Testis (tissue), 2 donors: ENCODE measurements at regions not wholly inside any gene's neighbourhood (a gene's known extent, or its start where the extent isn't known, plus 50 kb on each side); places are given as distances from the start of the nearest gene placed in this dataset.
"Not testable (repeated sequence)": the region's sequence is repeated elsewhere in the genome, so short reads cannot be mapped to it uniquely, and the experiment has no call there.

ENCODE experiments used
- DNase-seq: peaks from one replicate; pipeline ENCODE4 v3.0.0-alpha.2; 2019
- H3K27ac ChIP-seq, 2 donors: fragments of 200-600 bp; sonication (generic); one replicate each; pipeline ENCODE4 v1.5.1; 2019
- H3K27me3 ChIP-seq: fragments of 200-600 bp; sonication (generic); one replicate; pipeline ENCODE4 v1.5.1; 2019
- H3K36me3 ChIP-seq: fragments of 200-600 bp; sonication (generic); one replicate; pipeline ENCODE4 v1.5.1; 2017; ENCODE audit warnings: low read depth; ENCODE audit errors: missing control alignments
- H3K4me1 ChIP-seq: fragments of 200-600 bp; sonication (generic); one replicate; pipeline ENCODE4 v1.5.1; 2019
- H3K4me3 ChIP-seq, 2 donors: fragments of 200-600 bp; sonication (generic); one replicate each; pipeline ENCODE4 v1.5.1; 2017 to 2019
- H3K9me3 ChIP-seq: fragments of 200-600 bp; sonication (generic); one replicate; pipeline ENCODE4 v1.5.1; 2017
- POLR2A ChIP-seq: fragments of 450-650 bp; IDR thresholded peaks from one replicate; pipeline ENCODE4 v1.6.1; 2017; ENCODE audit warnings: antibody characterized with exemption, mild to moderate bottlenecking, moderate library complexity
- WGBS, 2 donors: methylation state at CpG; one replicate each; pipeline ENCODE4 v1.1.5; 2018; 5-methylcytosine and 5-hydroxymethylcytosine counted together
- intact Hi-C: fragments of 100-400 bp; cut with DNase I; formaldehyde crosslinking; loops from one replicate; pipeline ENCODE4 v1.15.1; 2023; ENCODE audit warnings: low total_unique reads
- TF ChIP-seq, protein P1 (sequence below), 3 experiments: fragments of 450-650 bp in 2 of 3; fragments of 200-600 bp in 1 of 3; sonication (generic) in 1 of 3; IDR thresholded peaks; one replicate each; pipeline ENCODE4 v1.5.1; 2016 to 2019; ENCODE audit warnings: antibody characterized with exemption in 3 of 3, mild to moderate bottlenecking in 2 of 3, moderate library complexity in 1 of 3

GRCh38 chr15:77886805-77887448, 190.6 kb downstream of the TBC1D2B start:
- H3K27ac ChIP-seq, result no peak overlapping the region
- no peak for DNase-seq
- TF ChIP-seq POLR2A, result no peak
- TF ChIP-seq, protein P1, sequence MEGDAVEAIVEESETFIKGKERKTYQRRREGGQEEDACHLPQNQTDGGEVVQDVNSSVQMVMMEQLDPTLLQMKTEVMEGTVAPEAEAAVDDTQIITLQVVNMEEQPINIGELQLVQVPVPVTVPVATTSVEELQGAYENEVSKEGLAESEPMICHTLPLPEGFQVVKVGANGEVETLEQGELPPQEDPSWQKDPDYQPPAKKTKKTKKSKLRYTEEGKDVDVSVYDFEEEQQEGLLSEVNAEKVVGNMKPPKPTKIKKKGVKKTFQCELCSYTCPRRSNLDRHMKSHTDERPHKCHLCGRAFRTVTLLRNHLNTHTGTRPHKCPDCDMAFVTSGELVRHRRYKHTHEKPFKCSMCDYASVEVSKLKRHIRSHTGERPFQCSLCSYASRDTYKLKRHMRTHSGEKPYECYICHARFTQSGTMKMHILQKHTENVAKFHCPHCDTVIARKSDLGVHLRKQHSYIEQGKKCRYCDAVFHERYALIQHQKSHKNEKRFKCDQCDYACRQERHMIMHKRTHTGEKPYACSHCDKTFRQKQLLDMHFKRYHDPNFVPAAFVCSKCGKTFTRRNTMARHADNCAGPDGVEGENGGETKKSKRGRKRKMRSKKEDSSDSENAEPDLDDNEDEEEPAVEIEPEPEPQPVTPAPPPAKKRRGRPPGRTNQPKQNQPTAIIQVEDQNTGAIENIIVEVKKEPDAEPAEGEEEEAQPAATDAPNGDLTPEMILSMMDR (IDR thresholded peaks at IDR 0.05), result no peak
- intact Hi-C loops, result no loop called here
- H3K9me3 ChIP-seq, result no peaks in the 10 kb centered on the region
- no peaks in the 10 kb centered on the region for H3K4me1 ChIP-seq
- no peak overlapping the region for H3K4me3 ChIP-seq
- WGBS, 2 donors, result 88 to 94% methylated on average over 8 to 11 of the region's 11 CpGs
- H3K27me3 ChIP-seq, result no peaks in the 10 kb centered on the region
- no peaks in the 10 kb centered on the region for H3K36me3 ChIP-seq

DNA sequence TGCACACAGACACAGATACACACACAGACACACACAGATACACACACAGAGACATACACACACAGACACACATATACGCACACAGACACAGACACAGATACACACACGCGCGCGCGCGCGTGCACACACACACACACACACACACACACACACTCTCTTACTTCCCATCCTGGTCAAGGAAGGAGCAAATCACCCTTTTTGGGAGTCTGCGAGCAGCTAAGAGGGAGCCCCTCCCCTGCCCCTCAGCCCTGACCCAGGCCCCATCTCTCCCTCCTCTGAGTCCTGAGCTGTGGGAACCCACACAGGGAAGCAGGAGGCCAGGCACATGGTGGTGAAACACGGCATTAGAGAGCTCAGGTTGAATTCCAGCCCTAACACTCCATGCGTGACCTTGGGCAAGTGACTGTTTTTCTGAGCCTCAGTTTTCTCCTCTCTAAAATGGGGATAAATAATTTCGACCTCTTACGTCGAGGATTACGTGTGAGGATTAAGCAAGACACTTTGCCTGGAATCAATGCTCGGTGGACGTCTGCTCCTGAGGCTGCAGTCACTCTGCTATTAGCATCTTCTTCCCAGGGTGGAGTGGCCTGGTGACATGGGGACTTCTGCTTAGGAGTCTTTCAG, 191.5 kb downstream of the TBC1D2B start:
- DNase-seq, H3K27ac ChIP-seq, H3K9me3 ChIP-seq, H3K27me3 ChIP-seq, H3K4me1 ChIP-seq, H3K36me3 ChIP-seq, H3K4me3 ChIP-seq, intact Hi-C loops: not testable (repeated sequence)
- WGBS, 2 donors, result 93 to 94% methylated on average over 17 of the region's 17 CpGs

- H3K4me1 ChIP-seq, DNase-seq, H3K9me3 ChIP-seq, H3K27me3 ChIP-seq, H3K27ac ChIP-seq, H3K36me3 ChIP-seq, H3K4me3 ChIP-seq, intact Hi-C loops: not testable (repeated sequence)
- WGBS, 2 donors, result no CpG with 5 or more reads among the region's 9 CpGs
These were observed 194.5 kb downstream of the TBC1D2B start for GRCh38 chr15:77883012-77883411.

DNA sequence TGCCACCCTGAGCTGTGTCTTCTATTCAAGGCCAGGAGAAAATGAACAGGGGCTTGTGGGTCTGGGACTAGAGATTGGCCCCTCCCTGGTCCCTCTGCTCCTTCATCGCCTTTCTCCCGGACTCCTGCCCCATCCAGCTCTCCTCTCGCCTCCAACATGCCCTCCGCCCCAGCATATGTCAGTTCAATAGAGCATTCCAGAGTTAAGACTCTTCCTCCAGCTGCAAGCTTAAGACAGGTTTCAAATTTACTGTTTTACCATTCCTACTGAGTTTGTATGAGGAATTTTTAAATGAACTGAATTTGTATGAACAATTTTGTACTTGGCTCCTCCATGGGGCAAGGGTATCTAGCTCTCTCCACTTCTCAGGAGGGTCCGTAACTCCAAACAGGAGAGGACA, 195.6 kb downstream of the TBC1D2B start:
- WGBS, 2 donors, result 88 to 90% methylated on average over 5 of the region's 5 CpGs
- no peaks in the 10 kb centered on the region for H3K9me3 ChIP-seq
- intact Hi-C loops, result no loop called here
- no peaks in the 10 kb centered on the region for H3K4me1 ChIP-seq
- H3K27me3 ChIP-seq, result no peaks in the 10 kb centered on the region
- no peaks in the 10 kb centered on the region for H3K36me3 ChIP-seq
- no peak for DNase-seq
- H3K27ac ChIP-seq, result no peak overlapping the region
- no peak overlapping the region for H3K4me3 ChIP-seq
- TF ChIP-seq, protein P1 (IDR thresholded peaks at IDR 0.05), result no peak
- TF ChIP-seq POLR2A, result no peak

DNA sequence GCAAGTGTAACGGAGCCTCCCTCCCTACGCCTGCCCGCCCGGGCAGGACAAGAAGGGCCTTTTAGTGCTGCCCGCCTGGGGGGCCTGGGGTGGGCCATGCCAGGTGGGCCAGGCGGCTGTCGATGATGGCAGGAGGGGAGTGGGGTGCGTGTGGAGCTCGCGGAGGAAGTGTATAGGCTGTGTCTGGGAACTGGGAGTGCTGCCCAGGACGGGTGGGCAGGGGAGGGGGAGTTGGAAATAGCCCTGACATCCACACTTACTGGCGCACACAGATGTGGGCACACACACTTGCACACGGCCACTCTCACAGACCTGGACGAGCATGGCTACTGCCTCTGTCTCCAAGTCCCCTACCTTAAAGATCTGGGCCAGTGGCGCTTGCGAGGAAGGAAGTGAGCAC, 196.0 kb downstream of the TBC1D2B start:
- H3K9me3 ChIP-seq, intact Hi-C loops, H3K4me1 ChIP-seq, H3K36me3 ChIP-seq, DNase-seq, H3K27me3 ChIP-seq, H3K27ac ChIP-seq, H3K4me3 ChIP-seq: not testable (repeated sequence)
- 67 to 82% methylated on average over 6 to 12 of the region's 16 CpGs for WGBS, 2 donors

GRCh38 chr15:77879466-77879865, 198.0 kb downstream of the TBC1D2B start:
- H3K27me3 ChIP-seq, H3K4me1 ChIP-seq, H3K9me3 ChIP-seq, H3K27ac ChIP-seq, H3K36me3 ChIP-seq, DNase-seq, H3K4me3 ChIP-seq, intact Hi-C loops: not testable (repeated sequence)
- WGBS, 2 donors, result 80 to 91% methylated on average over 1 to 4 of the region's 6 CpGs
